ENCODE measurements at regions not wholly inside any gene's neighbourhood (a gene's known extent, or its start where the extent isn't known, plus 50 kb on each side); places are given as distances from the start of the nearest gene placed in this dataset.
"Not testable (repeated sequence)": the region's sequence is repeated elsewhere in the genome, so short reads cannot be mapped to it uniquely, and the experiment has no call there.

DNA sequence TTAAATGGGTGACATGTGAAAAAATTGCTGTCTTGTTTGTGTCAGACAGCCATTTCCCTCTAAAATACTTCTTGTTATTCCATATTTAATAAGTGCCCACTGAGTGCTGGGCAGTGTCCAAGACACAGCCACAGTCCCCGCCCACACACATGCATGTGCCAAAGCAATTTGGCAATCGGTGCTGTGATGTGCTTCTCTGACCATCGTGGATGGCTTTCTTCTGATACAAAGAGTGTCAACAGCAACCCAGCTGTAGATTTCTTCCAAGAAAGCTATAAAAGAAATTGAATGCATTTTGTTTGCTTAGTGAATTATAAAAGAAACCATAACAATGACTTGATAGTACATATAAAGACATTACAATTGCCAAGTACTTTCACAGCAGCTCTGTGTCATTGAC is 140.5 kb upstream of the ATXN1 start:
- peak; percentile 49 for DNase-seq

DNA sequence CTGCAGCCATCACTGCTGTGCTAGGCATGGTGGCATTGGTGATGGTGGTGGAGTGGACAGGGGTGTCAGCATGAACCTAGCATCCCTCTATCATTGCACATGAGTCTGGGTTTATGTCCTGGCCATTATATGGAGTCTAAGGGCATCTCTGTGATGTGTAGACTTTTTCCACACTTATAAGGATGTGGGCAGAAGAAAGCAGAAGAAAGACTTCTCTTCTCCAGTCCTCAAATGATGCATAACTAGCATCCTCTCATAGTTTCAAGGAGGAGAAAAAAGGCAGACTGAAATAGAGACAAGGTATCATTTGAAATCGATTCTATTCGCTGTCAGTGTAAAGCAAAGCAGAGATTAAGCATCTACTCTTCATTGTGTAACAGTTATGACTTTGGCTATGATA is 140.0 kb upstream of the ATXN1 start:
- no peak for DNase-seq

DNA sequence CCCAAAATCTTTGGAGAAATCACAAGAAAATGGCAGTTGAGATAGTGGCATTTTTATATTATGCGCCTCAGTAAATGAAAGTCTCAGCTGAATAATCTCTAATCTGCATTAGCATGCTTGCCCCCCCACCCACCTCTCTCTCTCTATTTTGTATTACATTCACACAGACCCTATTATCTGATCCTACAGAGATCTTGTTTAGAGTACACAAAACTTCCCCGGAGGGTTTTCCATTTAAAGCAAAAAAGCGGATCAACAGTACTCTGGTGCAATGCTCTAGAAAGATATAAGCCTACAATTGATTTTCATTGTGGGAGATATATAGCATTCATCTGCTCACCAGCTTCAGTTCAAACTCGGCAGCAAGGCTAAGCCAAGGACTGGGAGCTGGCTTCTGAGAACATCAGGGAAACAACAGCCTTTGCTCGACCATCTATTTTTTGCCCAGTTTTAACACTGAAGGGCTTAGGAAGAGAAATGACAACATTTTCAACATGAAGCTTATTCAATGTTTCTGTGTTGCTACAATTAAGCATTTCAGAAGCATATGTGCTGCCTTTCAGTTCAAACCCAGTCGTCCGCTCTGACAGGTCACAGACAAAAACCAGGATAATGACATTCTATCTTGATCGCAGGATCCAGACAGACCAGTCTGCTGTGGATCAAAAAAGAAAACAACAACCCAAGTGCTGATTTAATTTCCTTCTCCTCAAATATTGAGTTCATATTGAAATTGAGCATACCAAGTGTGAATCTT is 137.6 kb upstream of the ATXN1 start:
- DNase-seq: no peak

DNA sequence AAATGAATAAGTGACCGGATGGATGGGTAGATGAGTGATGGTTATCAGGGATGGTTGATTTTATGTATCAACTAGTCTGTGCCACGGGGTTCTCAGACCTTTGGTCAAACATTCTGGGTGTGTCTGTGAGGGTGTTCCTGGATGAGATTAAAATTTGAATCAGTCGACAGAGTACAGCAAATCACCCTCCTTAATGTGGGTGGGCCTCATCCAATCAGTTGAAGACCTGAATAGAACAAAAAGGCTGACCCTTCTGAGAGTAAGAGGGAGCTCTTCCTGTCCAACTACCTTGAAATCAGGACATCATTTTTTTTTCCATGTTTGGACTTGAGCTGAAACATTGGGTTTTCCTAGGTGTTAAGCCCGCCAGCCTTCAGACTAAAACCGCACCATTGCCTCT is 136.4 kb upstream of the ATXN1 start:
- DNase-seq: no peak

DNA sequence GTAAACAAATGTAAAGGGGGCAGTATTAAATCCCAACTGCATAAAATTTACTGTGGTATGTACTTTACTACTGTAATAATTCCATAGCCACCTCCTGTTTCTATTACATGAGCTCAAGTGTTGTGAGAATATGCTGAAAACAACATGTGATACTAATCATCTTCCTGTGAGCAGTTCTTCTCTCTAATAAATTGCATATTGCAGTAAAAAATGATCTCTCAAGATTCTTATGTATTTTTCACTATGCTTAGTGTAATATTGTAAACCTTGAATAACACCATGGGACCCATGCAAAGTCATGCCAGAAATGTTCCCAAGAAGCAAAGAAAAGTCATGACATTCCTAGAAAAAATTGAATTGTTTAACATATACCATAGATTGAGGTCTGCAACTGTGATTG is 133.0 kb upstream of the ATXN1 start:
- DNase-seq: peak; percentile 25

DNA sequence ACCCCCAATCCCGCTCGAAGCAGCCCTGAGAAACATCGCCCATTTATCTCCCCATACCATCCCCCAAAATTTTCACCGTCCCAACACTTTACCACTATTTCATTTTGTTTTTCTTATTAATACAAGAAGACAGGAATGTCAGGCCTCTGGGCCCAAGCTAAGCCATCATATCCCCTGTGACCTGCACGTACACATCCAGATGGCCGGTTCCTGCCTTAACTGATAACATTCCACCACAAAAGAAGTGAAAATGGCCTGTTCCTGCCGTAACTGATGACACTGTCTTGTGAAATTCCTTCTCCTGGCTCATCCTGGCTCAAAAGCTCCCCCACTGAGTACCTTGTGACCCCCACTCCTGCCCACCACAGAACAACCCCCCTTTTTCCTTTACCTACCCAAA is 129.8 kb upstream of the ATXN1 start:
- DNase-seq: not testable (repeated sequence)

DNA sequence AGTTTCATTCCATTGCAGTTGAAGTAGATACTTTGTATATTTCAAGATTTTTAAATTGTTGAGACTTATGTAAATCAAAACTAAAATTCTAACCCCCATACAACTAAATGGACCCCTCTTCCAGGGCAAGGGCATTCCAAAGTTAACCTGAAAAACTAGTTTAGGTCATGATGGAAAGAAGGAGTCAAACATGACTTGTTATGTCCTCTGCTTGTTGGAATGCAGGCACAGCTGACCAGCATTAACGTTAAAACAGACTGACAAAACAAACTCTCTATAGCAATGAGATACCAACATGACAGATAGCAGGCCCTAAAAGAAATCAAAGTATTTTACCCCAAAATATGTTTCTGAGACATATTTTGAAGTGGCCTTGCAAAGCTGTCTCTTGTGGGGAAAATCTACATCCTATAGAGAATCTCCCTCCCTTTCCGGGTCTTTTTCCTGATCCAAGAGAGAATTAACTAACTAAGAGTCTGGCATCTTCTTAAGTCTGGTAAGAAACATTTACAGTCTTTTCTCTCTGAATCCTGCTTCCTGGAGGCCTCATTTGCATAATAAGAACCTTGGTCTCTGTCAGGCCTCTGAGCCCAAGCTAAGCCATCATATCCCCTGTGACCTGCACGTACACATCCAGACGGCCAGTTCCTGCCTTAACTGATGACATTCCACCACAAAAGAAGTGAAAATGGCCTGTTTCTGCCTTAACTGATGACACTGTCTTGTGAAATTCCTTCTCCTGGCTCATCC is 124.3 kb upstream of the ATXN1 start:
- no peak for DNase-seq

DNA sequence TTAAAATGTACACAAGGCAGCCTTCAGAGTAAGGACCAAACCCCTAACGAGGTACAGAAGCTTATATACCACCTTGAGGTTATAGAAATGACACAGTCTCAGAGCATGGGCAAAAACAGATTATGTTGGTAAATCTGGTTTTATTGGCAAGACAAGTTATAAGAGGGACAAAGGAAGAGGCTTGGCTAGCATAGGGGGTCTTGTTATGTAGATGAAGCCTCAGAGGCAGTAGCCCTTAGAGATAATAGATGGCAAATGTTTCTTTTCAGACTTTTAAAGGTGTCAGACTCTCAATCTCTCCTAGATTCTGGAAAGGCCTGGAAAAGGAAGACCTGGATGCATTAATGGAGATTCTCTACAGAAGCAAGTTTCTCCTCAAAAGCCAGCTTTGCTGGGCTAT is 123.3 kb upstream of the ATXN1 start:
- DNase-seq: no peak

DNA sequence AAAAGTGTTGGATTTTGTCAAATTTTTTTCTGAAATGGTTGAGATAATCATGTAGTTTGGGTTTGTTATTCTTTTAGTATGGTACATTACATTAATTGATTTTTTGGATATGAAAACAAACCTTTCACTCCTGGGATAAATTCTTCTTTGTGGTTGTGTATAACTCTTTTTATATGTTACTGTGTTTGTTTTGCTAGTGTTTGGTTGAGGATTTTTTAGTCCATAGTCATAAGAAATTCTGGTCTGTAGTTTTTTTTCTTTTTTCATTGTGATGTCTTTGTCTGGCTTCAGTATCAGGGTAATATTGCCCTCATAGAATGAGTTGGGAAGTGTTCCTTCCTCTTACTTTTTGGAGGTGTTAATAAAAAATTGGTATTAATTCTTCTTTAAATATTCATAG is 122.2 kb upstream of the ATXN1 start:
- no peak for DNase-seq

DNA sequence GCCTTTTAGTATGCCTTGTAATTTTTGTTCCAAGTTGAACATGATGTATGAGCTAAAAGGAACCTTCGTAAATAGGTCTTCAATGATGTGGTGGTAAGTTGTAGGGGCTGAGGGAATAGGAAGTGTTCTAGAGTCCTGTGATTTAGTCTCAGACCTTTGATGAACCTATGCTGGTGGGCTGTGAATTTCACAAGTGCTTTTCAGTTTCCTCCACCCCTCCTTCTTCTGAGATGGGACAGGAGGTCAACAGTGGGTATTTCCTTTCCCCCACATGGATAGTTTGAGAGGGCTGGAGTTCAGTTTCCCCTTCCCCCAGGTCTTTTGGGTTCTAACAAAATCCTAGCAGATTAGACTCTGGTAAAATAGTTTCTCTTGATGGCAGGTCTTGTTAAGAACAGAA is 121.0 kb upstream of the ATXN1 start:
- DNase-seq: no peak

DNA sequence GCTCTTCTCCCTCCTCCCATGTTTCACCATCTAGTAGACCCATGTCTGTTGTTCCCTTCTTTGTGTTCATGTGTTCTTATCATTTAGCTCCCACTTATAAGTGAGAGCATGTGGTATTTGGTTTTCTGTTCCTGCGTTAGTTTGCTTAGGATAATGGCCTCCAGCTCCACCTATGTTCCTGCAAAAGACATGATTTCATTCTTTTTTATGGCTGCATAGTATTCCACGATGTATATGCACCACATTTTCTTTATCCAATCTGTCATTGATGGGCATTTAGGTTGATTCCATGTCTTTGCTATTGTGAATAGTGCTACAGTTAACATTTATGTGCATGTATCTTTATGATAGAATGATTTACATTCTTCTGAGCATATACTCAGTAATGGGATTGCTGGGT is 115.6 kb upstream of the ATXN1 start:
- DNase-seq: not testable (repeated sequence)

DNA sequence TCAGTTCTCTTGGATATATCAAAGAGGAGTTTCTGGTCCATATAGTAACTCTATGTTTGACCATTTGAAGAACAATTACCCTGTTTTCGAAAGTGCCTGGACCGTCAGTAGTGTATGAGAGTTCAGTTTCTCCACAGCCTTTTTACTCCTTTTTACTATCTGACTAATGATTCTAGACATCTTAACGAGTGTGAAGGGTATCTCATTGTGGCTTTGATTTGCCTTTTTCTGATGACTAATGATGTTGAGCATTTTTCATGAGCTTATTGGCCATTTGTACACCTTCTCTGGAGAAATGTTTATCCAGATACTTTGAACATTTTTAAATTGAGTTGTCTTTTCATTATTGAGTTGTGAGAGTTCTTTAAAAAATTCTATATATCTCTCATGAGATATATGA is 114.9 kb upstream of the ATXN1 start:
- peak; percentile 23 for DNase-seq

DNA sequence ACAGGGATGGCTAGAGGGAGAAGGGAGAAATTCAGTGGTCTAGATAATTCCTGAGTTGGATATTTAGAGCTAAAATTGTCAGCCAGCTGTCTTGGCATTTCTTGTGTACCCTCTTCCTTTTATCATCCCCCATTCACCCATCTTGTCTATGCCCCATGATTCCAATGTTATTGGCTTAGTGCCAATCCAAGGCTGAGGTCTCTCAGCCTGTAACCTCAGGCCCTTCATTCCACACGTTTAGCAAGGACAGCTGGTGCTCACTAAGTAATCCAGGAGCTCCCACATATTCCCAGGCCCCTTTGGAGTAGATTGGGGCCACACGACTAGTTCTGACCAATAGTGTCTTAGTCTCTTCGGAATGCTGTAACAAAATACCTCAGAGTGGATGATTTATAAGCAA is 112.4 kb upstream of the ATXN1 start:
- no peak for DNase-seq

DNA sequence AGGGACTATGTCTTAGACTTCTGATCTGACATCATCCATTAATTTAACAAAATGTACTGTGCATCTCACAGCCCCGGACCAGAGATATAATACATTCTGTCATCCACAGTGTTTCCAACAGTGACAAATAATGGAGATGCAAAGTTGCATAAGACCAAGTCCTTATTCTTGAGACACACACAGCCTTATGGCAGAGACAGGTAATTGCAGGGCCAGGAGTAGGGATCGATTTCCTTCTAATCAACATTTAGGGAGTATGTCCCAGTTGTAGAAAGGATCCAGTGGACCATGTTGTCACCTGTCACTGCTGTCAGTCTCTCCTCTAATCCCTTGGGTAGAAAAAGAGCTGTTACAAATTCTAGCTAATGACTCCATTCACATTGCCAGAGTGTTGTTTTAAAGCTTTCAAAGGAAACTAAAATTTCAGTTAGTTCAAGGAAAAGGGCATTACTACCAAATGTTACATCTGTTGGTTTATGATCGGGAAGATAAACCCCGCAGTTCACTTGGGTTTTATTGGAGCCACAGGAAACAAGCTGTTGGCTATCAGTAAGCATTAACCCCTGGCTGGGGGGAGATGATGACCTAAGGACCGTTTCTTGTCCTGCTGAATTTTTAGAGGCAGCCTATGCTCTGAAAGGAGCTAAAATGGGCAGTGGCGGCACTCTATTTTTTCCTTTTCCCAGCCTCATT is 111.4 kb upstream of the ATXN1 start:
- no peak for DNase-seq

DNA sequence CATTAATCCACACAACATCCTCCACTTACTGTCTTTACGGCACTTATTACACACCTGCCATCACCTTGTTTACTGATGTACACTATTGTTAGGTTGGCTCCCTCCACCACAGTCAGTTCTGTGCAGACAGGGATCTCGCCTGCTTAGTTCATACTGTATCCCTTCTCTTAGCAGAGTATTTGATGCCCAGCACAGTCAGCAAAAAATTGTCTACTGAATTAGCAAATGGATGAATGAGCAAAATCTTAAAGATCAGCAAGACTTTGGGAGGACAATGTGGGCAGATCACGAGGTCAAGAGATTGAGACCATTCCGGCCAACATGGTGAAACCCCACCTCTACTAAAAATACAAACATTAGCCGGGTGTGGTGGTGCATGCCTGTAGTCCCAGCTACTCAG is 109.8 kb upstream of the ATXN1 start:
- DNase-seq: no peak

DNA sequence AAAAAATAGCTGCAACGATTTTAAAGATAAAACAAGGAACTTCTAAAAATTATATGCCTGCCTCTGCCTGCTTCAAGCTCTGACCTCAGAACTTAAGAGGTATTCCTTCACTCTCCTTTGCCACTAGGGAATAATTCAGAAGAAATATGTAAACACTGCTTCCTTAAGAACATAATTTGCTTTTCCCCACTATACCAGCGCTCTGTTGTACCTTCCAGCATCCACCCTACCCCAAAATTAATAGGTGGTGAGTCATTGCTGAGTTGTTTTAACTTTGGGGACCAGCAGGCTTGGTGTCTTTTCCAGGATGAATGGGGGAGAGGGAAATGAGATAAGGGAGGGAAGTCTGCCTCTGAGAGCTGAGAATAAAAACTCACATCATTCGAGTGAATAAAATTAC is 107.7 kb upstream of the ATXN1 start:
- DNase-seq: peak; percentile 53

DNA sequence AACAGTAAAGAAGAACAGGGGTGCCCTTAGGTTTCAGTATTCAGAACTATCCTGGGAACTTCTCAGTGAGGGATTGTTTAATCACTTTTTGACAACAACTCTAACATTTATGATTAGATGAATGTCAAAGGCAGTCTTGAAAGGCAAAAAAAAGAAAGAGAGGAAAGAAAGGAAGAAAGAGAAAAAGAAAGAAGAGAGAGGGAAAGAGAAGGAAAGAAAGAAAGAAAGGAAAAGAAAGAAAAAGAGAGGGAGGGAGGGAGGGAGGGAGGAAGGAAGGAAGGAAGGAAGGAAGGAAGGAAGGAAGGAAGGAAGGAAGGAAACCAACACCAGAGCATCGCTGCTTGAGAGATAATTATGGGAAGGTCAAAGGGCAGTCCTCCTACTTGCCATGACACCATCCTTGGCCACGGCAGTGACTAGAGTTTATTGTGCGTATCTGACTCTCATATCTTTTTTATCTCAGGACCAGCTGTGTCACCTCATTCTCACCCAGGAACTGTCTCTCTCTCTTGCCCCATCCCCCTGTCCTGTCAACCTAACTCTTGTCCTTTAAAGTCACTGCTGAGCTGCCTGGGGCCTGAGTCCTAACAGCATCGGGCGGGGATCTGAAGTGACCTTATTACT is 96.8 kb upstream of the ATXN1 start:
- no peak for DNase-seq

DNA sequence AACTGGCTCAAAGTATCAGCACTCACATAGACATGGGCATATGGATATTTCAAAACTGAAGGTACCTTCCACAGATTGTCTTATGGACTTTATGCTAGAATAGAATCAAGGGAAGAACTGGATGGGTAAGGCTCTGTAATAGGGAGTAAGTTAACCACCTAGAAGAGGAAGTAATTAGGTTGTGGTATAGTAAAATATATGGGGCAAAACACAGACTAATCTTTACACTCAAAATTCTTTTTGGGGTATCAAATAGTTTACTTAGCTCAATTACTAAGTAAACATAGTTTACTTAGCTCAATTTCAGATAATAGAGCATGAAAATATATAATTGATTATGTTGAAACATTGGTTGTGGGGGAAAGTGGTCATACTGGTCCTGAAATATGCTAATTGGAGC is 94.2 kb upstream of the ATXN1 start:
- DNase-seq: no peak

DNA sequence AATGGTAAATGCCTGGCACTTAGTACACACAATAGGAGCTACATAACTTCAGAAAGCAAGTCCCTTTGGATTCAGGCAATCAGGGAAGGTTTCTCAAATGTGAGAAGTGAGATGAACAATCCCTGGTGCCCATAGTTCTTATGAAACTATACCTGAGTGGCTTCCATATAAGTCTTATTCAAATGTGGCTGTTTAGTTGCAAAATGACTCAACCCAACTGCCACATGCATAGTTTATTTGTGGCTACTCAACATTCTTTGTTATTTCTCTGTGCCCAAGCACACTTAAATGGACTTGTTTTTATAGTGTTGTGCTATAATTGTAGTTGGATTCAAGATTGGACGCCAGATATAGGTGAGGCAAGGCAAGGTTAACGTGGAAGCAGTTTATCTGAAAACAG is 93.7 kb upstream of the ATXN1 start:
- DNase-seq: no peak

DNA sequence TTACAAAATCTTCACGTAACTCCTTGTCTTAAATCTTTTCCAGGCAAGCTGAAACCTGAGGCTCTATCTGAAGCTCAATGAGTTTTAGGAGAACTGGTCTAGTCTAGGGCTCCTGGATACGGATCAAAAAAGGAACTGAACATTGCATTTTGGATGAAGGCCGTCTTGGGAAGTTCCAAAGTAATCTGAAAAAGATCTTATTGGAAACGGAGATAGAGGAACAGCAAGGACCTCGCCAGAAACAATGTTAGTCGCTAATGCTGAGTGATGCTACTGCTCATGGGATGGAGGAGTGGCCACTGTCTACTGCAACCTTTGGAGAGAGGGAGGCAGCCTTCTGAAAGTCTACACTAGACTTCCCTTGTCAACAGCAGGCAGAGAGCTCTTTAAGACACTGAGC is 91.4 kb upstream of the ATXN1 start:
- no peak for DNase-seq

DNA sequence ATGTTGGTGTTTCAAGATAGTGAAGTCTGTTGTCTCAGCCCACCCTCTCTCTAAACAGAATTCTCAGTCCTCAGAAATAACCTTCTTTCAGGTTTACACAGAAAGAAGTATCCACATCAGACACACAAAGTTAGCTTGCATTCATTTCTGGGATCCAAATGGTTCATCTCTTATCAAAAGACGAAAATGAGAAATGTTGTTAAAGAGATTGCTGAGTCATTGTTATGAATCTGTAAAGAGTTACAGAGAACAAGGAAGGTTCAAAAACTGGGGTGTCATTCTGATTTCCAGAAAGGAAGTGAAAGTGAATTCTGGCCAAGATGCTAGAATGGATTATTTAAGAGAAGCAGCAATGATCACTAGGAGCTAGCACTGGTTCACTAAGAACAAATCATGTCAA is 90.5 kb upstream of the ATXN1 start:
- no peak for DNase-seq

DNA sequence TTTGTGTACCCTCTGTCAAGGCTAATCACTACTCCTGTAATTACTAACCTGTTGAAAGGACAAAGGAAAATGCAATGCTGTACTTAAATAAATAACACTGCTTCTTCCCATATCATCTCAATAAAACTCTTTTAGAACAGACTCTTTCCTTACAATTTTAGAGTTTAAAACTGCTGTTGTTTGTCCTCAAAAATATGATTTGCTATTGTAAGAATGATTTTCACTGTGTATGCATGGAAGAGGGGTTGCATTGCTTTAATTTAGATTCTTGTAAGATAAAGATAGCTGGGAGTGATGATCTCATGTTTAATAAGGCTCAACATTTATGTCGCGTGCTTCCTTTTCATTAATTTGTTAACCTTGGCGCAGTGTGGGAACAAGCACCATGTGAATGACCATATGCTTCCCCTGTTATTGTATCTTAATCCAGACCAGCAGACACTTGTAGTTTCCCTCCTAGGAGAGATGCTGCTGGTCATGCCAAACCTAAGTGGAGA is 89.8 kb upstream of the ATXN1 start:
- DNase-seq: no peak

DNA sequence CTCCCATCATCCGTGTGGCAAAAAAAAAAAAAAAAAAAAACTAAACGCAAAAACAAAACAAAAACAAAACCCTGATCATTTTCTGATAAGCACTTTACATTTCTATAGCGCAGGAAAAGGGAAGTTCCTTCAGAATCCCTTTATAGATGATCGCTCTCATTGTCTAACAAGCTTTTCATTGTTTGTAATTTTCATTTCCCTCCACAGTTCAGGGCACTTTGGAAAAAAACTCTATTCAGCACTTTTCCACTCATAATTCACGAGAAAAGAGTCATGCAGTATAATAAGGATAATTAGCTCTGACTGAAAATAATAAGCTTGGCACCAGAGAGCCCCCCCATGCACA is 89.4 kb upstream of the ATXN1 start:
- DNase-seq: no peak
